A673 (cell line): ENCODE measurements at regions not wholly inside any gene's neighbourhood (a gene's known extent, or its start where the extent isn't known, plus 50 kb on each side); places are given as distances from the start of the nearest gene placed in this dataset.

ENCODE experiments used
- CTCF ChIP-seq: fragments of 300-800, 200-600 bp; sonication (generic); conservative IDR thresholded peaks from 2 replicates; pipeline ENCODE4 v1.5.1; 2017; ENCODE audit warnings: low read depth, mild to moderate bottlenecking, antibody characterized with exemption, low read length, moderate library complexity, mixed read lengths
- EZH2 ChIP-seq: fragments of 200-600 bp; sonication (generic); IDR thresholded peaks from 2 replicates; pipeline ENCODE4 v1.6.1; 2017; ENCODE audit warnings: borderline replicate concordance, low read depth, mild to moderate bottlenecking, mixed read lengths, antibody characterized with exemption, low read length; ENCODE audit not compliant: poor library complexity, severe bottlenecking

GRCh38 chr5:116381201-116381600, 193.4 kb downstream of the SEMA6A start:
- TF ChIP-seq CTCF (no peak), EZH2 (no peak)
